ENCODE measurements at regions not wholly inside any gene's neighbourhood (a gene's known extent, or its start where the extent isn't known, plus 50 kb on each side); places are given as distances from the start of the nearest gene placed in this dataset.

GRCh38 chr7:46513447-46513848 is 592.4 kb upstream of the IGFBP3 start:
- H3K4me1 ChIP-seq (ENCODE audit: insufficient read depth) = peaks cover 6% of the 10 kb centered on the region; the same call in 1 of the 2 replicates
- no peaks in the 10 kb centered on the region for H4K20me1 ChIP-seq (replicated peaks; ENCODE audit: insufficient read depth)
- Mint-ChIP-seq H3K4me3 (no peak overlapping the region), H3K27ac (no peak overlapping the region), H3K9me3 (no peaks in the 10 kb centered on the region), H3K27me3 (ENCODE audit: insufficient read depth, low read depth, poor library complexity) (no peaks in the 10 kb centered on the region), H3K4me1 (no peaks in the 10 kb centered on the region; the same call in 2 of the 3 replicates), H3K36me3 (ENCODE audit: low read depth) (no peaks in the 10 kb centered on the region)
- no peaks in the 10 kb centered on the region for H3K27me3 ChIP-seq (ENCODE audit: insufficient read depth)
- H3K4me2 ChIP-seq = no peak overlapping the region
- no peak overlapping the region for H2AFZ ChIP-seq
- H3K4me3 ChIP-seq = no peak overlapping the region
- DNase-seq (ENCODE audit: low spot score) (no peak), ATAC-seq (no peak)
- H3K27ac ChIP-seq (ENCODE audit: low read depth) = no peak overlapping the region
- no peaks in the 10 kb centered on the region for H3F3A ChIP-seq (replicated peaks; ENCODE audit: low read depth)
- H3K36me3 ChIP-seq (ENCODE audit: insufficient read depth) = no peaks in the 10 kb centered on the region
- no peaks in the 10 kb centered on the region; the same call in 1 of the 2 replicates for H3K9me2 ChIP-seq (ENCODE audit: insufficient read depth)
- H3K79me2 ChIP-seq (replicated peaks; ENCODE audit: insufficient read depth) = no peaks in the 10 kb centered on the region
- TF ChIP-seq POLR2AphosphoS5 (IDR thresholded peaks at IDR 0.05; ENCODE audit: low read depth) (no peak), ZNF114 (CRISPR knock-in tag; IDR thresholded peaks at IDR 0.05) (no peak), ZNF331 (CRISPR knock-in tag; IDR thresholded peaks at IDR 0.05; ENCODE audit: low read depth) (no peak), EZH2phosphoT487 (IDR thresholded peaks at IDR 0.05; ENCODE audit: unreplicated experiment) (no peak), EZH2 (IDR thresholded peaks at IDR 0.05; ENCODE audit: low read depth, unreplicated experiment) (no peak), CREB1 (CRISPR knock-in tag; IDR thresholded peaks at IDR 0.05; ENCODE audit: low read depth) (no peak), ZNF462 (CRISPR knock-in tag; IDR thresholded peaks at IDR 0.05) (no peak), NANOG (IDR thresholded peaks at IDR 0.05; ENCODE audit: borderline replicate concordance) (no peak), JUNB (IDR thresholded peaks at IDR 0.05; ENCODE audit: unreplicated experiment) (no peak), STAT1 (IDR thresholded peaks at IDR 0.05; ENCODE audit: unreplicated experiment) (no peak), ETS1 (IDR thresholded peaks at IDR 0.05) (no peak)
- TF ChIP-seq, protein P1, sequence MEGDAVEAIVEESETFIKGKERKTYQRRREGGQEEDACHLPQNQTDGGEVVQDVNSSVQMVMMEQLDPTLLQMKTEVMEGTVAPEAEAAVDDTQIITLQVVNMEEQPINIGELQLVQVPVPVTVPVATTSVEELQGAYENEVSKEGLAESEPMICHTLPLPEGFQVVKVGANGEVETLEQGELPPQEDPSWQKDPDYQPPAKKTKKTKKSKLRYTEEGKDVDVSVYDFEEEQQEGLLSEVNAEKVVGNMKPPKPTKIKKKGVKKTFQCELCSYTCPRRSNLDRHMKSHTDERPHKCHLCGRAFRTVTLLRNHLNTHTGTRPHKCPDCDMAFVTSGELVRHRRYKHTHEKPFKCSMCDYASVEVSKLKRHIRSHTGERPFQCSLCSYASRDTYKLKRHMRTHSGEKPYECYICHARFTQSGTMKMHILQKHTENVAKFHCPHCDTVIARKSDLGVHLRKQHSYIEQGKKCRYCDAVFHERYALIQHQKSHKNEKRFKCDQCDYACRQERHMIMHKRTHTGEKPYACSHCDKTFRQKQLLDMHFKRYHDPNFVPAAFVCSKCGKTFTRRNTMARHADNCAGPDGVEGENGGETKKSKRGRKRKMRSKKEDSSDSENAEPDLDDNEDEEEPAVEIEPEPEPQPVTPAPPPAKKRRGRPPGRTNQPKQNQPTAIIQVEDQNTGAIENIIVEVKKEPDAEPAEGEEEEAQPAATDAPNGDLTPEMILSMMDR (conservative IDR thresholded peaks at IDR 0.05; ENCODE audit: low read depth in 2 of 2) = no peak
- TF ChIP-seq, protein P2, sequence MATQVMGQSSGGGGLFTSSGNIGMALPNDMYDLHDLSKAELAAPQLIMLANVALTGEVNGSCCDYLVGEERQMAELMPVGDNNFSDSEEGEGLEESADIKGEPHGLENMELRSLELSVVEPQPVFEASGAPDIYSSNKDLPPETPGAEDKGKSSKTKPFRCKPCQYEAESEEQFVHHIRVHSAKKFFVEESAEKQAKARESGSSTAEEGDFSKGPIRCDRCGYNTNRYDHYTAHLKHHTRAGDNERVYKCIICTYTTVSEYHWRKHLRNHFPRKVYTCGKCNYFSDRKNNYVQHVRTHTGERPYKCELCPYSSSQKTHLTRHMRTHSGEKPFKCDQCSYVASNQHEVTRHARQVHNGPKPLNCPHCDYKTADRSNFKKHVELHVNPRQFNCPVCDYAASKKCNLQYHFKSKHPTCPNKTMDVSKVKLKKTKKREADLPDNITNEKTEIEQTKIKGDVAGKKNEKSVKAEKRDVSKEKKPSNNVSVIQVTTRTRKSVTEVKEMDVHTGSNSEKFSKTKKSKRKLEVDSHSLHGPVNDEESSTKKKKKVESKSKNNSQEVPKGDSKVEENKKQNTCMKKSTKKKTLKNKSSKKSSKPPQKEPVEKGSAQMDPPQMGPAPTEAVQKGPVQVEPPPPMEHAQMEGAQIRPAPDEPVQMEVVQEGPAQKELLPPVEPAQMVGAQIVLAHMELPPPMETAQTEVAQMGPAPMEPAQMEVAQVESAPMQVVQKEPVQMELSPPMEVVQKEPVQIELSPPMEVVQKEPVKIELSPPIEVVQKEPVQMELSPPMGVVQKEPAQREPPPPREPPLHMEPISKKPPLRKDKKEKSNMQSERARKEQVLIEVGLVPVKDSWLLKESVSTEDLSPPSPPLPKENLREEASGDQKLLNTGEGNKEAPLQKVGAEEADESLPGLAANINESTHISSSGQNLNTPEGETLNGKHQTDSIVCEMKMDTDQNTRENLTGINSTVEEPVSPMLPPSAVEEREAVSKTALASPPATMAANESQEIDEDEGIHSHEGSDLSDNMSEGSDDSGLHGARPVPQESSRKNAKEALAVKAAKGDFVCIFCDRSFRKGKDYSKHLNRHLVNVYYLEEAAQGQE (IDR thresholded peaks at IDR 0.05; ENCODE audit: unreplicated experiment) = no peak
